Activated T-helper 2 cell treated with anti-CD3 and anti-CD28 coated beads, Interferon-gamma antibody, Interleukin-2, Interleukin-4, amounts not matched to agents 10 μg/mL and 5 μg/mL and 100 μg/mL, durations not matched to agents 14 hours and 24 hours and 36 hours (primary cell): ENCODE measurements at regions not wholly inside any gene's neighbourhood (a gene's known extent, or its start where the extent isn't known, plus 50 kb on each side); places are given as distances from the start of the nearest gene placed in this dataset.

Experiments
- DNase-seq: peaks from one replicate; pipeline ENCODE4 v3.0.0; 2021; ENCODE audit warnings: low spot score
- H3K27ac Mint-ChIP-seq: one replicate; pipeline ENCODE4 v1.8.0; 2021; ENCODE audit warnings: mixed read lengths
- H3K27me3 Mint-ChIP-seq: one replicate; pipeline ENCODE4 v1.8.0; 2021; ENCODE audit warnings: low read depth, mixed read lengths
- H3K36me3 Mint-ChIP-seq: one replicate; pipeline ENCODE4 v1.8.0; 2021; ENCODE audit warnings: low read depth, mixed read lengths
- H3K4me1 Mint-ChIP-seq: one replicate; pipeline ENCODE4 v1.8.0; 2021; ENCODE audit warnings: low read depth, mixed read lengths
- H3K4me3 Mint-ChIP-seq: one replicate; pipeline ENCODE4 v1.8.0; 2021; ENCODE audit warnings: low read depth, mild to moderate bottlenecking, moderate library complexity, mixed read lengths
- H3K9me3 Mint-ChIP-seq: one replicate; pipeline ENCODE4 v1.8.0; 2021; ENCODE audit warnings: mixed read lengths
- intact Hi-C: fragments of 100-400 bp; cut with micrococcal nuclease; formaldehyde crosslinking; loops from one replicate; pipeline ENCODE4 v1.15.1; 2023

DNA sequence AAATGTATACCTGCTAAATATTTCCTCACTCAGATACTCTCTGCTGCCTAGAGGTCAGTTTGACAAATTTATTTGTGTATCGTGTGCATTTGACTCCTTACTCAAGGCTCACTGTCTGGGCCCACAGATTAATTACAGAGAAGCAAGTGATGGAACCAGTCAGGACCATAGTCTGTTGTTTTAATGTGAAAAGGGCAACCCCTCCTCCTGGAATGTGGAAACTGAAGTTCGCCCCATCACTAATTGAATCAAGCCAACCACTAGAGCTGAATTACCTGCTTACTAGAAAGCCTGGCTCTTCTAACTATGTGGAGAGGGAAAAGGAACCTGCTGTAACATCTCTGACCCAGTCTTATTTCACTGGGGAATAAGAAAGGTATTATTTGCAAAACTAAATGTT, 199.9 kb upstream of the KRR1 start:
- Mint-ChIP-seq H3K27me3 (peaks cover 17% of the 10 kb centered on the region), H3K9me3 (no peaks in the 10 kb centered on the region), H3K4me3 (no peak overlapping the region), H3K36me3 (no peaks in the 10 kb centered on the region), H3K4me1 (peaks cover 30% of the 10 kb centered on the region), H3K27ac (no peak overlapping the region)
- intact Hi-C loops: loop anchor here (5.0 to 10.0 kb wide), 4 partner anchors 54 to 266 kb away; no protein-coding TSS in a partner anchor
- DNase-seq: no peak

GRCh38 chr12:75710361-75711069, 199.1 kb upstream of the KRR1 start:
- Mint-ChIP-seq H3K4me1 (peaks cover 30% of the 10 kb centered on the region), H3K27me3 (peaks cover 17% of the 10 kb centered on the region), H3K4me3 (no peak overlapping the region), H3K36me3 (no peaks in the 10 kb centered on the region), H3K9me3 (no peaks in the 10 kb centered on the region), H3K27ac (no peak overlapping the region)
- intact Hi-C loops: loop anchor here (5.0 to 10.0 kb wide), 4 partner anchors 53 to 267 kb away; no protein-coding TSS in a partner anchor
- no peak for DNase-seq

DNA sequence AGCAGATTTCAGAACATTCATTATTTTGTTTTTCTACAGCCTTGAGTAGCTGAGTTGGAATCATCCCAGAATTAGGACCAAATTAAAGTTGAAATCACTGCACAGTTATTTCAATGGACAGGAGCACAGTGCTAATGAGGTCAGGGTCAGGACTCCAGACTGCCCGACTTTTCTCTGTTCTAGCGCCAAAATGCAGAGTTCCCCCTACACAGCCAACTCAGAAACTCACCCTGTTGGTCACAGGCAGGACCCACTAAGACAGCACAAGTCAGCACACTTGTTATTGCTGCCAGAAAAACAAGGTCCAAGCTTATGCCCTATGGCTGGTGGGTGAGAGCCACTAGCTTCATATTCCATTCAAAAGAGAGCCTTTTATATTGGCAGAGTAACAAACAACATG, 198.1 kb upstream of the KRR1 start:
- no peak for DNase-seq
- Mint-ChIP-seq H3K9me3 (no peaks in the 10 kb centered on the region), H3K4me1 (peaks cover 25% of the 10 kb centered on the region), H3K36me3 (no peaks in the 10 kb centered on the region), H3K4me3 (no peak overlapping the region), H3K27ac (no peak overlapping the region), H3K27me3 (peaks cover 21% of the 10 kb centered on the region)
- intact Hi-C loops: no loop called here

DNA sequence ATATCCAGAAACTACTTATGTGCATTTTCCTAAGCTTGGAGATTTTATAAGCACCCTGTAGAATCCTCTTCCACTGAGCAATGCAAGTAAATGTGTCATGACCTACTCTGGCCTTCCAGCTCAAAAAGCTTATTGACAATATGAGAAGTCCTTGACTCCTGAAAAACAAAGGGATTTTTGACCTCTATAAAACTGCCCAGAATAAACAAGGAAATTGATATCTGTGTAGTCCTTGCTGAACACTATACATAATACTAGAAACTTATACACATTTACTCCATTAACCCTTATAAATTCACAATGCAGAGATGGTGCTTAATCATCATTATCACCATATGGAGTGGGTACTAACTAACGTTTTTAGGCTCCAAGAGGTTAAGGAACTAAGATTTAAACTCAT, 197.4 kb upstream of the KRR1 start:
- H3K36me3 Mint-ChIP-seq: no peaks in the 10 kb centered on the region
- H3K9me3 Mint-ChIP-seq: no peaks in the 10 kb centered on the region

GRCh38 chr12:75707983-75708382, 196.6 kb upstream of the KRR1 start:
- Mint-ChIP-seq H3K4me3 (no peak overlapping the region), H3K27ac (no peak overlapping the region), H3K27me3 (peaks cover 21% of the 10 kb centered on the region), H3K9me3 (no peaks in the 10 kb centered on the region), H3K36me3 (no peaks in the 10 kb centered on the region), H3K4me1 (peaks cover 14% of the 10 kb centered on the region)
- no peak for DNase-seq
- intact Hi-C loops: no loop called here

More for the DNA sequence above, 197.4 kb upstream of the KRR1 start:
- peaks cover 21% of the 10 kb centered on the region for H3K27me3 Mint-ChIP-seq
- no peak overlapping the region for H3K4me3 Mint-ChIP-seq
- H3K27ac Mint-ChIP-seq: no peak overlapping the region
- DNase-seq: no peak
- peaks cover 21% of the 10 kb centered on the region for H3K4me1 Mint-ChIP-seq
- intact Hi-C loops: no loop called here

- H3K4me3 Mint-ChIP-seq: no peak overlapping the region
- H3K27me3 Mint-ChIP-seq: peaks cover 21% of the 10 kb centered on the region
- no peaks in the 10 kb centered on the region for H3K9me3 Mint-ChIP-seq
- no peak for DNase-seq
- intact Hi-C loops: no loop called here
- no peaks in the 10 kb centered on the region for H3K36me3 Mint-ChIP-seq
- H3K4me1 Mint-ChIP-seq: peaks cover 8% of the 10 kb centered on the region
- no peak overlapping the region for H3K27ac Mint-ChIP-seq
Observed at GRCh38 chr12:75706786-75707605, 195.6 kb upstream of the KRR1 start.

- Mint-ChIP-seq H3K4me1 (peaks cover 4% of the 10 kb centered on the region), H3K27me3 (peaks cover 19% of the 10 kb centered on the region), H3K27ac (no peak overlapping the region), H3K4me3 (no peak overlapping the region), H3K9me3 (no peaks in the 10 kb centered on the region), H3K36me3 (no peaks in the 10 kb centered on the region)
- DNase-seq: no peak
- intact Hi-C loops: no loop called here
Observed at GRCh38 chr12:75705749-75706711, 194.6 kb upstream of the KRR1 start.

DNA sequence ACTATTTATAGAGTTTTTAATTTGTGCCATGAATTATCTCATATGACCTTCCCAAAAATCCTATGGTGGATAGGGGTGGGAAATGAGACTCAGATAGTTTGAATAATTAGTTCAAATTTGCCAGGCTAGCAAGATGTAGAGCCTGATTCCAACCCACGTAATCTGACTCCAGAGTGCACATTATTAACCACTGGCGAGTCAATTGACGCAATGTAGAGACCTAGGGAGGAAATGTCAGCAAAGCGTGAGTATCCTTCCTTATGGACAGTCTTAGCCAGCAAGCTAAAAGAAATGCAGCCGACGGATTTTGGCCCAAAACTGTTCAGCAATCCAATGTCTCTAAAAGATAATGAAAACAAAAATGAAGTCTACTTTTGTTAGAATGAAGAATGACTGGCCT, 193.3 kb upstream of the KRR1 start:
- intact Hi-C loops: no loop called here
- H3K9me3 Mint-ChIP-seq: no peaks in the 10 kb centered on the region
- peaks cover 17% of the 10 kb centered on the region for H3K27me3 Mint-ChIP-seq
- H3K4me1 Mint-ChIP-seq: peaks cover 4% of the 10 kb centered on the region
- DNase-seq: no peak
- no peaks in the 10 kb centered on the region for H3K36me3 Mint-ChIP-seq
- no peak overlapping the region for H3K27ac Mint-ChIP-seq
- H3K4me3 Mint-ChIP-seq: no peak overlapping the region

GRCh38 chr12:75704208-75704607, 192.8 kb upstream of the KRR1 start:
- Mint-ChIP-seq H3K4me3 (no peak overlapping the region), H3K4me1 (peaks cover 4% of the 10 kb centered on the region), H3K27me3 (peaks cover 17% of the 10 kb centered on the region), H3K27ac (no peak overlapping the region), H3K9me3 (no peaks in the 10 kb centered on the region), H3K36me3 (no peaks in the 10 kb centered on the region)
- intact Hi-C loops: no loop called here
- DNase-seq: no peak

DNA sequence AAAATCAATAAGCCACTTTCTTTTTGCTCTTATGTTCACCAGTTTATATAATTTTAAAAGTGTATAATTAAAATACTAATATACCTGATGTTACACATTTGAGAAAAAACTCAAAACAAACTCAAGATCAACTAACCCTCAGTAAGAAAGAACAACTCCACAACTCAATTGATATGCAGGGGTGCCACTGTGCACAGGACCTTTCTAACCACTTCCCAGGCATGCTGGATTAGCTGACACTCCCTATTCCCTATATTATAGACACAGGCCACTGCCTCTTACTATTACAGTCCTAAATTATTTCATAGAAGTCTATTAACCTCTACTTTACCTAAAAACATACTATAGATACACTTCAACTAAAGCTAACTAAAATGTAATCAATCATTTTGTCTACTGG, 191.7 kb upstream of the KRR1 start:
- Mint-ChIP-seq H3K36me3 (no peaks in the 10 kb centered on the region), H3K4me1 (peaks cover 4% of the 10 kb centered on the region), H3K4me3 (no peak overlapping the region), H3K27me3 (peaks cover 16% of the 10 kb centered on the region), H3K27ac (no peak overlapping the region), H3K9me3 (no peaks in the 10 kb centered on the region)
- intact Hi-C loops: no loop called here
- DNase-seq: no peak

- Mint-ChIP-seq H3K27me3 (peaks cover 13% of the 10 kb centered on the region), H3K9me3 (no peaks in the 10 kb centered on the region), H3K4me1 (peaks cover 4% of the 10 kb centered on the region), H3K27ac (no peak overlapping the region), H3K4me3 (no peak overlapping the region), H3K36me3 (no peaks in the 10 kb centered on the region)
- no peak for DNase-seq
- intact Hi-C loops: no loop called here
Observed at GRCh38 chr12:75702477-75703093, 191.2 kb upstream of the KRR1 start.

- Mint-ChIP-seq H3K36me3 (no peaks in the 10 kb centered on the region), H3K27ac (no peak overlapping the region), H3K4me3 (no peak overlapping the region), H3K9me3 (no peaks in the 10 kb centered on the region), H3K4me1 (peaks cover 3% of the 10 kb centered on the region), H3K27me3 (peaks cover 13% of the 10 kb centered on the region)
- DNase-seq: no peak
- intact Hi-C loops: no loop called here
Observed at GRCh38 chr12:75701859-75702258, 190.4 kb upstream of the KRR1 start.
